ENCODE measurements at regions not wholly inside any gene's neighbourhood (a gene's known extent, or its start where the extent isn't known, plus 50 kb on each side); places are given as distances from the start of the nearest gene placed in this dataset.

GRCh38 chr3:72666447-72666755 lies 181.8 kb downstream of the SHQ1 start:
- no peak overlapping the region for H3K4me3 ChIP-seq
- H3K9me3 ChIP-seq = no peaks in the 10 kb centered on the region
- H3K27ac ChIP-seq = no peak overlapping the region
- 76 to 80% methylated on average over 3 of the region's 3 CpGs for WGBS, 2 donors
- no peaks in the 10 kb centered on the region for H3K4me1 ChIP-seq
- TF ChIP-seq POLR2A (IDR thresholded peaks at IDR 0.05) = no peak
- no peak for TF ChIP-seq CTCF (IDR thresholded peaks at IDR 0.05)
- no peak for TF ChIP-seq EP300 (IDR thresholded peaks at IDR 0.05)
- TF ChIP-seq POLR2AphosphoS5 (IDR thresholded peaks at IDR 0.05) = no peak
- no peaks in the 10 kb centered on the region for H3K27me3 ChIP-seq
- ATAC-seq (ENCODE audit: low FRiP score in 2 of 2) (no peak), DNase-seq (no peak)
- no peaks in the 10 kb centered on the region for H3K36me3 ChIP-seq

- peak in 1 of 2 donors; percentile 29 for ATAC-seq (ENCODE audit: low FRiP score in 2 of 2)
- WGBS, 2 donors = 71 to 82% methylated on average over 13 of the region's 13 CpGs
Measured at GRCh38 chr3:72665701-72666446, 182.4 kb downstream of the SHQ1 start.

GRCh38 chr3:72665103-72665502 lies 183.1 kb downstream of the SHQ1 start:
- Histone ChIP-seq H3K4me3 (no peak overlapping the region), H3K9me3 (no peaks in the 10 kb centered on the region), H3K36me3 (no peaks in the 10 kb centered on the region), H3K4me1 (peaks cover 0 to 7% (median 0%) of the 10 kb centered on the region in 4 donors), H3K27ac (no peak overlapping the region), H3K27me3 (no peaks in the 10 kb centered on the region)
- DNase-seq (no peak), ATAC-seq (ENCODE audit: low FRiP score in 2 of 2) (no peak)
- no peak for TF ChIP-seq POLR2A (IDR thresholded peaks at IDR 0.05)
- no peak for TF ChIP-seq POLR2AphosphoS5 (IDR thresholded peaks at IDR 0.05)
- no peak for TF ChIP-seq CTCF (IDR thresholded peaks at IDR 0.05)
- no peak for TF ChIP-seq EP300 (IDR thresholded peaks at IDR 0.05)
- WGBS, 2 donors = 91 to 94% methylated on average over 3 to 4 of the region's 4 CpGs

More at GRCh38 chr3:72665701-72666446, 182.4 kb downstream of the SHQ1 start:
- H3K27me3 ChIP-seq = no peaks in the 10 kb centered on the region
- no peaks in the 10 kb centered on the region for H3K36me3 ChIP-seq
- peak in 1 of 2 donors; percentile 31 for DNase-seq
- H3K27ac ChIP-seq = no peak overlapping the region
- no peaks in the 10 kb centered on the region for H3K9me3 ChIP-seq
- TF ChIP-seq CTCF (IDR thresholded peaks at IDR 0.05) = peak in 5 of 6 experiments; percentile 24 to 60 (median 46)
- TF ChIP-seq EP300 (IDR thresholded peaks at IDR 0.05) = no peak
- H3K4me3 ChIP-seq = no peak overlapping the region
- H3K4me1 ChIP-seq = peaks cover 0 to under 1% (median 0%) of the 10 kb centered on the region in 4 donors

GRCh38 chr3:72664184-72664975 lies 183.9 kb downstream of the SHQ1 start:
- no peaks in the 10 kb centered on the region for H3K36me3 ChIP-seq
- no peak for DNase-seq
- H3K4me3 ChIP-seq = no peak overlapping the region
- ATAC-seq (ENCODE audit: low FRiP score in 2 of 2) = no peak
- TF ChIP-seq EP300 (IDR thresholded peaks at IDR 0.05) (no peak), POLR2A (IDR thresholded peaks at IDR 0.05) (no peak), POLR2AphosphoS5 (IDR thresholded peaks at IDR 0.05) (no peak), CTCF (IDR thresholded peaks at IDR 0.05) (no peak)
- H3K27me3 ChIP-seq = no peaks in the 10 kb centered on the region
- no peaks in the 10 kb centered on the region for H3K9me3 ChIP-seq
- peaks cover 0 to 7% (median 0%) of the 10 kb centered on the region in 4 donors for H3K4me1 ChIP-seq
- 86 to 89% methylated on average over 3 of the region's 3 CpGs for WGBS, 2 donors
- no peak overlapping the region for H3K27ac ChIP-seq
